B cell (primary cell): ENCODE measurements at regions not wholly inside any gene's neighbourhood (a gene's known extent, or its start where the extent isn't known, plus 50 kb on each side); places are given as distances from the start of the nearest gene placed in this dataset.
A peak's percentile ranks its signal among the peaks of the same experiment; 100 is the strongest.

Experiments used
- ATAC-seq: fragments of 200-7000 bp; cut with Tn5 transposase; one replicate; pipeline ENCODE4 v1.10.0; 2021; ENCODE audit warnings: low read depth, mild to moderate bottlenecking, moderate number of reproducible peaks, moderate library complexity
- CTCF ChIA-PET: fragments of 350-600 bp; sonication (Branson Sonifier 250); formaldehyde crosslinking; loops from one replicate; lab custom pipeline; 2021; ENCODE audit warnings: antibody characterized with exemption, inconsistent platforms; lab: Charles Lee
- POLR2A ChIA-PET: fragments of 350-600 bp; sonication (Branson Sonifier 250); formaldehyde crosslinking; loops from one replicate; lab custom pipeline; 2021; ENCODE audit warnings: antibody characterized with exemption; lab: Charles Lee
- DNase-seq: peaks from one replicate; pipeline ENCODE4 v3.0.0; 2013
- H2AFZ ChIP-seq: 2 replicates; pipeline ENCODE4 v1.6.1; 2012; ENCODE audit warnings: mild to moderate bottlenecking, low read depth, low read length; ENCODE audit not compliant: insufficient read depth, poor library complexity, severe bottlenecking
- H3K27ac ChIP-seq, 2 donors: 1 replicate in 1 of 2; 2 replicates in 1 of 2; pipeline ENCODE4 v1.5.1; 2012 to 2013; ENCODE audit warnings: low read length in 2 of 2, mild to moderate bottlenecking in 2 of 2, moderate library complexity in 1 of 2
- H3K27me3 ChIP-seq, 4 experiments: fragments of 200-600 bp in 1 of 4; sonication (generic) in 1 of 4; replicated peaks in 1 of 4; 1 replicate in 2 of 4; 2 replicates in 2 of 4; pipeline versions ENCODE4 v1.6.1 to v1.7.0; 2013 to 2016; ENCODE audit warnings: low read length in 3 of 4, mild to moderate bottlenecking in 2 of 4, mixed read lengths in 1 of 4, moderate library complexity in 1 of 4; ENCODE audit not compliant: insufficient read depth in 4 of 4, control insufficient read depth in 3 of 4; ENCODE audit errors: control extremely low read depth in 1 of 4
- H3K36me3 ChIP-seq, 2 experiments: replicated peaks in 1 of 2; 1 replicate in 1 of 2; 2 replicates in 1 of 2; pipeline versions ENCODE4 v1.6.1 to v1.7.1; 2013; ENCODE audit warnings: low read length in 1 of 2; ENCODE audit not compliant: insufficient read depth in 2 of 2, control insufficient read depth in 1 of 2; ENCODE audit errors: control extremely low read depth in 1 of 2, extremely low read depth in 1 of 2
- H3K4me1 ChIP-seq, 2 donors: fragments of 200-600 bp in 1 of 2; sonication (generic) in 1 of 2; 1 replicate in 1 of 2; 2 replicates in 1 of 2; pipeline versions ENCODE4 v1.5.1 to v1.6.1; 2013 to 2017; ENCODE audit warnings: low read length in 2 of 2; ENCODE audit not compliant: control insufficient read depth in 2 of 2, insufficient read depth in 2 of 2
- H3K4me2 ChIP-seq: replicated peaks from 2 replicates; pipeline ENCODE3; 2012; ENCODE audit warnings: mild to moderate bottlenecking, low read depth, low read length; ENCODE audit not compliant: poor library complexity, severe bottlenecking
- H3K4me3 ChIP-seq, 5 experiments: fragments of 200-600 bp in 1 of 5; sonication (generic) in 1 of 5; 1 replicate in 3 of 5; 2 replicates in 2 of 5; pipeline versions ENCODE4 v1.5.1 to v1.7.0; 2011 to 2016; ENCODE audit warnings: low read length in 4 of 5, mild to moderate bottlenecking in 4 of 5, low read depth in 2 of 5, control low read depth in 1 of 5, moderate library complexity in 1 of 5; ENCODE audit not compliant: insufficient read depth in 1 of 5; ENCODE audit errors: control extremely low read depth in 1 of 5, extremely low read depth in 1 of 5
- H3K79me2 ChIP-seq: fragments of 200-600 bp; sonication (generic); one replicate; pipeline ENCODE4 v1.6.0; 2016; ENCODE audit warnings: low read length; ENCODE audit not compliant: control insufficient read depth, insufficient read depth
- H3K9ac ChIP-seq: fragments of 200-600 bp; sonication (generic); 2 replicates; pipeline ENCODE4 v1.6.1; 2017; ENCODE audit warnings: mild to moderate bottlenecking, low read length, moderate library complexity
- H3K9me3 ChIP-seq, 3 donors: one replicate each; pipeline versions ENCODE4 v1.6.1 to v1.7.1; 2013; ENCODE audit warnings: low read length in 2 of 3; ENCODE audit not compliant: control insufficient read depth in 2 of 3, insufficient read depth in 1 of 3; ENCODE audit errors: control extremely low read depth in 1 of 3
- H4K20me1 ChIP-seq: 2 replicates; pipeline ENCODE4 v1.6.0; 2012; ENCODE audit warnings: mild to moderate bottlenecking, low read length; ENCODE audit not compliant: insufficient read depth, control insufficient read depth, poor library complexity, severe bottlenecking
- H3K27ac Mint-ChIP-seq: one replicate; pipeline ENCODE4 v1.8.0; 2021; ENCODE audit warnings: mixed read lengths
- H3K27me3 Mint-ChIP-seq: one replicate; pipeline ENCODE4 v1.8.0; 2021; ENCODE audit warnings: mixed read lengths
- H3K4me1 Mint-ChIP-seq: one replicate; pipeline ENCODE4 v1.8.0; 2021; ENCODE audit warnings: mixed read lengths
- H3K4me3 Mint-ChIP-seq: one replicate; pipeline ENCODE4 v1.8.0; 2021; ENCODE audit warnings: mixed read lengths
- H3K9me3 Mint-ChIP-seq: one replicate; pipeline ENCODE4 v1.8.0; 2022; ENCODE audit warnings: mixed read lengths; ENCODE audit not compliant: insufficient read depth
- CTCF ChIP-seq: fragments of 200-600 bp; IDR thresholded peaks from one replicate; pipeline ENCODE4 v1.8.0; 2022; ENCODE audit warnings: antibody characterized with exemption, mild to moderate bottlenecking
- EZH2 ChIP-seq: IDR thresholded peaks from 2 replicates; pipeline ENCODE4 v1.6.1; 2012; ENCODE audit warnings: borderline replicate concordance, low read depth, mild to moderate bottlenecking, moderate library complexity, low read length; ENCODE audit not compliant: insufficient read depth, poor library complexity, severe bottlenecking
- WGBS: methylation state at CpG from one replicate; pipeline ENCODE4 v1.1.5; 2013; ENCODE audit warnings: missing lambda C conversion rate; ENCODE audit not compliant: insufficient coverage; 5-methylcytosine and 5-hydroxymethylcytosine counted together
- intact Hi-C: fragments of 100-400 bp; cut with micrococcal nuclease; formaldehyde crosslinking; loops from one replicate; pipeline ENCODE4 v1.10.0; 2022

- Histone ChIP-seq H3K9ac (no peak overlapping the region), H2AFZ (no peak overlapping the region), H3K4me1 (peaks cover 13 to 17% of the 10 kb centered on the region in 2 donors), H3K4me3 (no peak overlapping the region), H4K20me1 (no peaks in the 10 kb centered on the region), H3K9me3 (peaks cover 0 to 2% (median 0%) of the 10 kb centered on the region in 3 donors), H3K4me2 (peak overlapping the region; percentile 79), H3K27ac (no peak overlapping the region), H3K36me3 (no peaks in the 10 kb centered on the region), H3K27me3 (peaks cover 0 to 72% (median 31%) of the 10 kb centered on the region in 4 experiments), H3K79me2 (no peaks in the 10 kb centered on the region)
- Mint-ChIP-seq H3K27ac (no peak overlapping the region), H3K4me3 (peak overlapping the region; percentile 40), H3K27me3 (peaks cover 70% of the 10 kb centered on the region), H3K9me3 (no peaks in the 10 kb centered on the region), H3K4me1 (peaks cover 22% of the 10 kb centered on the region)
- intact Hi-C loops = loop anchor here (5.0 kb wide), 1 partner anchor 239 kb away; no protein-coding TSS in a partner anchor
- POLR2A ChIA-PET = no interaction called here
- no peak for ATAC-seq
- no peak for TF ChIP-seq EZH2
- TF ChIP-seq CTCF = no peak
- DNase-seq = no peak
- WGBS = 46% methylated on average over 23 of the region's 37 CpGs
- CTCF ChIA-PET = no interaction called here
Measured at GRCh38 chr13:99896369-99897075, 75.0 kb downstream of the ZIC5 start.
